ENCODE measurements at regions not wholly inside any gene's neighbourhood (a gene's known extent, or its start where the extent isn't known, plus 50 kb on each side); places are given as distances from the start of the nearest gene placed in this dataset.

- peaks cover 59% of the 10 kb centered on the region for H3K27me3 Mint-ChIP-seq (ENCODE audit: low read depth)
- peaks cover 2% of the 10 kb centered on the region for H3K9me3 Mint-ChIP-seq
- TF ChIP-seq CTCF (IDR thresholded peaks at IDR 0.05; ENCODE audit: unreplicated experiment in 3 of 3) = no peak
- no peak overlapping the region for H3K4me3 Mint-ChIP-seq
- H3K36me3 Mint-ChIP-seq (ENCODE audit: low read depth) = no peaks in the 10 kb centered on the region
- H3K27ac Mint-ChIP-seq = no peak overlapping the region
- peaks cover 11% of the 10 kb centered on the region for H3K4me1 Mint-ChIP-seq
Observed at GRCh38 chr11:134587345-134587744, 175.3 kb upstream of the B3GAT1 start.

- no peak overlapping the region for H3K4me3 Mint-ChIP-seq
- no peak for TF ChIP-seq CTCF (IDR thresholded peaks at IDR 0.05; ENCODE audit: unreplicated experiment in 3 of 3)
- H3K9me3 Mint-ChIP-seq = no peaks in the 10 kb centered on the region
- H3K27me3 Mint-ChIP-seq (ENCODE audit: low read depth) = peaks cover 59% of the 10 kb centered on the region
- no peak overlapping the region for H3K27ac Mint-ChIP-seq
- peaks cover 11% of the 10 kb centered on the region for H3K4me1 Mint-ChIP-seq
- H3K36me3 Mint-ChIP-seq (ENCODE audit: low read depth) = no peaks in the 10 kb centered on the region
Observed at GRCh38 chr11:134586726-134587125, 174.7 kb upstream of the B3GAT1 start.

GRCh38 chr11:134585666-134586610 is 173.9 kb upstream of the B3GAT1 start:
- no peaks in the 10 kb centered on the region for H3K36me3 Mint-ChIP-seq (ENCODE audit: low read depth)
- H3K4me1 Mint-ChIP-seq = peaks cover 11% of the 10 kb centered on the region
- no peaks in the 10 kb centered on the region for H3K9me3 Mint-ChIP-seq
- H3K27ac Mint-ChIP-seq = no peak overlapping the region
- peaks cover 61% of the 10 kb centered on the region for H3K27me3 Mint-ChIP-seq (ENCODE audit: low read depth)
- TF ChIP-seq CTCF (IDR thresholded peaks at IDR 0.05; ENCODE audit: unreplicated experiment in 3 of 3) = no peak
- H3K4me3 Mint-ChIP-seq = no peak overlapping the region

GRCh38 chr11:134584706-134585445 is 172.8 kb upstream of the B3GAT1 start:
- peaks cover 53% of the 10 kb centered on the region for H3K27me3 Mint-ChIP-seq (ENCODE audit: low read depth)
- no peak overlapping the region for H3K4me3 Mint-ChIP-seq
- H3K36me3 Mint-ChIP-seq (ENCODE audit: low read depth) = no peaks in the 10 kb centered on the region
- H3K4me1 Mint-ChIP-seq = peaks cover 11% of the 10 kb centered on the region
- no peaks in the 10 kb centered on the region for H3K9me3 Mint-ChIP-seq
- H3K27ac Mint-ChIP-seq = peak overlapping the region in 2 of 3 experiments; percentile 55 to 65
- no peak for TF ChIP-seq CTCF (IDR thresholded peaks at IDR 0.05; ENCODE audit: unreplicated experiment in 3 of 3)

GRCh38 chr11:134584001-134584561 is 172.0 kb upstream of the B3GAT1 start:
- no peaks in the 10 kb centered on the region for H3K36me3 Mint-ChIP-seq (ENCODE audit: low read depth)
- H3K27me3 Mint-ChIP-seq (ENCODE audit: low read depth) = peaks cover 48% of the 10 kb centered on the region
- TF ChIP-seq CTCF (IDR thresholded peaks at IDR 0.05; ENCODE audit: unreplicated experiment in 3 of 3) = no peak
- no peak overlapping the region for H3K4me3 Mint-ChIP-seq
- peaks cover 11% of the 10 kb centered on the region for H3K4me1 Mint-ChIP-seq
- no peaks in the 10 kb centered on the region for H3K9me3 Mint-ChIP-seq
- peak overlapping the region in 2 of 3 experiments; percentile 55 to 65 for H3K27ac Mint-ChIP-seq

Measured in nephron (organoid).